Heart left ventricle (tissue), 13 donors: ENCODE measurements at regions not wholly inside any gene's neighbourhood (a gene's known extent, or its start where the extent isn't known, plus 50 kb on each side); places are given as distances from the start of the nearest gene placed in this dataset.
"Not testable (repeated sequence)": the region's sequence is repeated elsewhere in the genome, so short reads cannot be mapped to it uniquely, and the experiment has no call there.

Experiments used
- CTCF ChIP-seq, 12 donors: fragments of 200-600 bp; sonication (generic) in 4 of 12; IDR thresholded peaks; one replicate each; pipeline versions ENCODE4 v1.5.0 to v1.8.0; 2018 to 2022; ENCODE audit warnings: antibody characterized with exemption in 12 of 12, mild to moderate bottlenecking in 5 of 12
- POLR2A ChIP-seq, 2 donors: fragments of 450-650 bp; IDR thresholded peaks; one replicate each; pipeline ENCODE4 v1.6.1; 2017; ENCODE audit warnings: antibody characterized with exemption in 2 of 2, mild to moderate bottlenecking in 2 of 2, moderate library complexity in 2 of 2
- donor health status: ischemic (EF 13 %, LVEDD 7.1; RV severe dilation, severe dysfunction).
- donor health status: DM: no; HTN: yes; CAD: no.
- donor health status: DM: no; HTN: no; CAD: no.
- donor health status: ischemic (EF 25% LVEDD 6.9; RV normal size, moderate dysfunction).
- donor health status: ischemic (EF 25% LVEDD 5.7; RV mildly dilated, moderate dysfunction).
- donor health status: ischemic (EF 35%, LVEDD 5.7; RV mildly dilated, moderate dysfunction).
- donor health status: nonischemic (EF 11% LVEDD 7.7; RV severe dilation, severe dysfunction).
- donor health status: DM: yes; HTN: yes; CAD: no.
- donor health status: PGD.
- donor health status: ischemic (EF 29% LVEDD 5.4; RV normal size, mild dysfunction).
- donor health status: nonischemic (EF 23%, LVEDD 6.1; RV moderate dilation, normal function).

DNA sequence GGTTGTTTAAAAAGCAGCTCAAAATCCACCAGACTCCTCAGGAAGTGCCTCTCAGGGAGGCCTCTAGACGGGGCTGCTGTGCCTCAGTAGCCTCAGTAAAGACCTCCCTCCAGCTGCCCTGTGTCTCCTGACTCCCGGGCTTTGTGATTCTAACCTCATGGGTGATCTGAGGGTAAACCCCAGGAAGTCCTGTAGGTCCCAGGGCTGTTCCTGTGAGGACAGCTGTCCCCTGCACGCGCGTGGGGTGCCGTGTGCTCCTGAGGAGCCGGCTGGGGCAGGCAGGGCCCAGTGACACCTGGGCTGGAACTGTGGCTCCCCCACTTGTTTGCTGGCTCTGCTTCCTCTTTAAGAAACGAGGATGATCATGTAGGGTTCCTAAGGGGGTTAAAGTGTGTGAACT lies 359.9 kb downstream of the BCL2L11 start:
- TF ChIP-seq POLR2A (IDR thresholded peaks at IDR 0.05): not testable (repeated sequence)
- TF ChIP-seq CTCF (IDR thresholded peaks at IDR 0.05): peak in 2 of 12 donors; percentile 18 to 24
